KOPT-K1 (cell line): ENCODE measurements at regions not wholly inside any gene's neighbourhood (a gene's known extent, or its start where the extent isn't known, plus 50 kb on each side); places are given as distances from the start of the nearest gene placed in this dataset.

Experiments
- H3K27ac ChIP-seq: fragments of 200-600 bp; sonication (generic); 2 replicates; pipeline ENCODE4 v1.5.1; 2016; ENCODE audit warnings: antibody characterized with exemption, mild to moderate bottlenecking, low read depth, low read length; ENCODE audit not compliant: poor library complexity, severe bottlenecking
- H3K36me3 ChIP-seq: fragments of 200-600 bp; sonication (generic); 2 replicates; pipeline ENCODE4 v1.5.1; 2017; ENCODE audit warnings: antibody characterized with exemption, mild to moderate bottlenecking, low read length, moderate library complexity; ENCODE audit not compliant: insufficient read depth
- H3K9me3 ChIP-seq: fragments of 200-600 bp; sonication (generic); 2 replicates; pipeline ENCODE4 v1.5.1; 2017; ENCODE audit warnings: antibody characterized with exemption, low read length, mild to moderate bottlenecking; ENCODE audit not compliant: insufficient read depth, poor library complexity, severe bottlenecking

DNA sequence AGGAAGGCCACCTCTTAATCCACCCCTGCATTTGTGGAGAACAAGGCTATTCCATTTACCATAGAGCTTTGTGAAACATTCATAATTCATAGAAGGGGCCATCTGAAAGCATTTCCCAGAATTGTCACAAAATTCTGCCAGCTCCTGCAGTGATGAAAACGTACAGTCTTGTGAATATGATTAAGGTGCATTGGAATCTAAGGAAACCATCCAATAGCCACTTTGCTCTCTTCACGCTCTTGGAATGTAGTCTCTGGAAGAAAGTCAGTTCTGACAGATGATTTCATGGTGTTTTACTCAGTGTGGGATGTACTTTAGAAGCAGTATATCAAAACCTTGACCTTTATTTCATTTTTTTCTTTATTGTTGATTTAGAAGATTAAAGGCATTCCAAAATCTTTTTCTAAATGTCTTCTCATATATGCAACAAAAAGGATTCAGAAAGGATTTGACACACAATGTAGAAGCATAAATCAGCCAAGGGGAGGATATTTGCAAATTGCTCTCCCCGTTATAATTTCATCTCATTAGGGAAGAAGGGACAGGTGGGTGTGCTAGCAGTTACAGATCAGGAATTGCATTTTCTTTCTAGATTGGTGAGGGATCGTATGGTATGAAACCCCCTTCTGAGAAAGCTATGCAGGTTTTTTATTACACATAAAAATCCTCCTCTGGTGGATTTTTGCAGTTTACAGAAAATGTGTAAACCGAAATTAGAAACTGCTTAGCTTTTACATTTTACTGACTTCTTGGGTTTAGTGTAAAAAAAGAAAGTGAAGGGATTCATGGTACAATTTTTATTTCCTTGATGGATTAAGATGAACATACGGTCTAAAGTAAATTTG lies 390.2 kb downstream of the LRIG3 start:
- H3K9me3 ChIP-seq, result no peaks in the 10 kb centered on the region
- H3K27ac ChIP-seq, result no peak overlapping the region
- H3K36me3 ChIP-seq, result no peaks in the 10 kb centered on the region

DNA sequence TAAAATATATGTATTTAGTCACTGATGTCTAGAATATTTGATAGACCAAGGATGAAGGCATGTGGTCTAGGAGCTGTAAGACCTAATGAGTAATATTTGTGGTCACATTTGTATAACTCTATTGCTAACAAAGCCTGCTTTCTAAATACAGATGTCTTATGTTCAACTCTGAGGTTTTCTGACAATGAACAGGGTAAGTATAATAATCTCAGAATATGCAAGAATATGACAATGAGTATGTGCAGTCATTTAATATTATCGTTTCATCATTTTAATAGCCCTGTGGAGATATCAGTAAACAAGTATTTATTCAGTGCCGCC lies 389.6 kb downstream of the LRIG3 start:
- no peaks in the 10 kb centered on the region for H3K36me3 ChIP-seq
- no peak overlapping the region for H3K27ac ChIP-seq
- H3K9me3 ChIP-seq, result no peaks in the 10 kb centered on the region

DNA sequence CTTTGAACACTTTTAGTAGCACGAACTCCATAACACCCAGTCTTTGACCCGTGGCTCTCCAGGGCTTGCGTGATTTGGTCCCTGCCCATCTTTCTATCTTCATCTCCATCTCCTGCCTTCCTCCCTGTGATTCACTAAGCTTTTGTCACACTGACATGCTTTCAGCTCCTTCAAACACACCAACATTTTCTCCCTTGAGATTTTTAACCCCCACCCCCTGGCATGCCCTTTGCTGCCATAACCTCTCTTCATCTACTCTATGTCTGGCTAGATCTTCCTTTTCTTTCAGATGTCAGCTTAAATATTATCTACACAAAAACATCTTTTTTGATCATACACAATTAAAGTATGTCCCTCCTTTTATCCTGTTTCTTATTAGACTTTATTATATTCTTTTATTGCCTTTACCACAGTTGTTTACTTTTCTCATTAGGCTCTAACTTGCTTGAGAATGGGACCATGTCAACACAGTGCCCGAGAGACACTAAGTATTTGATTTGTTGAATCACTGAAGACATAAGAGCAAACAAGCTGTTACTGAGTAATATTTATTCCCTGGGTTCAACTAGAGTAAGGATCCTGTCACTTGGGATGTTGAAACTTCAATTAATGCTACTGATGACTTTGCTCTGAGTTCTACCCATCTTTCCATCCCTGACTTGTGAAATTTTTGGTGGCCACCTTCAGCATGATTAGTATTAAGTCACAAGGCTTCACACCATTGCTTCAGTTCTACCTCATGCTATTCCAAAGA lies 387.3 kb downstream of the LRIG3 start:
- Histone ChIP-seq H3K9me3 (no peaks in the 10 kb centered on the region), H3K27ac (no peak overlapping the region), H3K36me3 (no peaks in the 10 kb centered on the region)

DNA sequence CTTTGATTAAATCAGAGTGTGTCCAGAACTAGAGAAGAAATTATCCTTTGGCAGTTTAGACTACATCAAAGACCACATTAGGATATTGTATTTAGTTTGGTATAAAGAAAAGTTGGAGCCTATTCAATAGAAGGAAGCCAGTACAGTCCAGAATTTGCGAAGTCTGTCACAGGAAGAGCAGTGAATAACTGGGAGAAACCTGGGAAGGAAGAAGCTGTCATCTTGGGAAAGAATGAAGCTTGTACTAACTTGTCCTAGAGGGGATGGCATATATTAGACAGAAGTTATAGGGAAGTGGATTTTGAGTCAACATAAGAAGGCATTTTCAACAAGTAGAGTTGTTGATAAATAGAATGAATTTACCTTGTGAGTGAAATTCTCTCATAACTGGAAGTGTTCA lies 386.7 kb downstream of the LRIG3 start:
- no peaks in the 10 kb centered on the region for H3K36me3 ChIP-seq
- H3K27ac ChIP-seq, result no peak overlapping the region
- H3K9me3 ChIP-seq, result no peaks in the 10 kb centered on the region

DNA sequence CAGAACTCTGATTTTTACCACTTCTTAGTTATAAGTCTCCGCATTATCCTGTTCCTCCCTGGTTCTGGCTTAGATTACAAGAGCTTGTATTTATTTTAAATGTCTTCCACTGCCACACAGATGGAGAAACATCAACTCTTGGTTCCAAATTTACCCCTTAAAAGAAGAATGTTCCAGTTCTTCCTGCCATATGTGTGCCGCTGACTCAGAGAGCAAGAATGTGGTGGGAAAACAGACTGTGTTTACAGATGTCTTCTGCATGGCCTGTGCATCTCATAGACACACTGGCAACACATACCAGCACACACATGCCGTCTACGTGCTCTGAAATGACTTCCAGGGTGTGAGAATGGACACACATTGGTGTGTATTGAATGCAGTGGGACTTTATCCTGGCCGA lies 383.0 kb downstream of the LRIG3 start:
- Histone ChIP-seq H3K27ac (no peak overlapping the region), H3K9me3 (no peaks in the 10 kb centered on the region)

DNA sequence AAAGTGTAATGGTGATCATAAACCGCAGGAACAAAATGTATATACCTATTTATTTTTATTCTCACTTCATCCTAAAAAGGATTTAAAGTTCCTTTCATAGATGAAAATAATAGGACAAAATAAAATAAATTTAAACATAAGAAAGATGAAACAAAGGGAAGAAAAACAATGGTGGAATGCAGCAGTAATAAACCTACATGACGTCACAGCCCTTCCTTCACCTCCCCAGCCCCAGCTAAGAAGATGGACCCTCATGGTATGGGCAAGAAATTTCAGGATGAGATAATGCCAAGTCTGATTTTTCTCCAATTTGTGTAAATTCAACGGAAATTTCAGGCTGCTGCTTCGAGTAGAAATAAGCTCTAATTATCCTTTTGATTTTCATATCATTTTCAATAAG lies 381.0 kb downstream of the LRIG3 start:
- Histone ChIP-seq H3K27ac (no peak overlapping the region), H3K36me3 (no peaks in the 10 kb centered on the region), H3K9me3 (no peaks in the 10 kb centered on the region)

More for the DNA sequence above, 383.0 kb downstream of the LRIG3 start:
- H3K36me3 ChIP-seq, result no peaks in the 10 kb centered on the region

DNA sequence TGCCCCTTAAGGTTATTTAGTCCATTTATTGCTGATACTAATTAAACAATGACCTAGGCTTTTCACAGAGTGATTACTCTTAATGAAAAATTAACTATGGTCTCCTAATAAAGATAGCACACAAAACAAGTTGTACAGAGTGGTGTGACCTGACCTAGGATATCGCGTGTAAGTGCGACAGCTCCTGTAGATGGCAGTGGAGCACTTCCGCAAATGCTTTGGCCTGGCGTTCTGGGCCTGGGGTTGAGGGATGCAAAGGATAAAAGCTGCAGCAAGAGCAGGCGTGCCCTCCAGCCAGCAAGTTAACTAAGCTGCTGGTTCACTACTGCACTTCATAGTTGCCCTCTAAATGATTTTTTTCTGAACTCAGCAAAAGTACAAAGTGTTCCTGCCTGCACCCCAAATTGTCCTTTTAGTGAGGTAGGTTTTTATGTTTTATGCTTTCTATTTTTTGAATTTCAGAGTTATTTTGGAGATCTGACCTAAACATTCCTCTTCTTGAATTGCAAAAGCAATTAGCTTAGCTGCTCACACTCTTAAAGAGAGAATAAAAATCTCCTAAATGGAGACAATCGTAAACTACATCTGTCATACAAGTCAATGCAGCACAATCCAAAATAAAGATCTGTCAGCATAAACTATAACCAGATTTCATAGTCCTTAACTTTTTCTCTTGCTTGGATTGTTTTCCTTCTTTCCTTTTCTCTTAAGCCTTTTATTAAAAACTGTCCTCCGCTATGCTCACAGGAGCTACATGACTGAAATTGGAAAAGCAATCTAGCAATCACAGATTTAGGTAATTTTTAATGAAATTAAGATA lies 379.6 kb downstream of the LRIG3 start:
- Histone ChIP-seq H3K36me3 (no peaks in the 10 kb centered on the region), H3K27ac (no peak overlapping the region), H3K9me3 (no peaks in the 10 kb centered on the region)

DNA sequence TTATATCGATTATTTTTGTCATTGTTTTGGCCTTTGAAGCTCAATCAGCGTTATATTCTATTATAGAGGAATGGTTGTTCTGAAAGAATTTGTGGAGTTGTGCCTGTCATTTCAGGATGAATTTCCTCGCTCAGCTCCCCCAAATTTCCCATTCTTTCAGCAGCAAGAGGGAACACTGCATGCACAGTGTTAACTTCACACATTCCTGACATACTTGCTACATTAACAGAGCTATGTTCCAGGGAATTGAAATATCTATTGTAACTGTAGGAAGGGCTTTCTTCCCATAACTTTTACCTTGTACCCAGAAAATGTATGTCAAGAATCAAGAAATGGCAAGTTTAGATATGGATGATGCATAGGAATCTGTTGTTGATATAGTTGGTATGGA lies 379.0 kb downstream of the LRIG3 start:
- Histone ChIP-seq H3K9me3 (no peaks in the 10 kb centered on the region), H3K27ac (no peak overlapping the region), H3K36me3 (no peaks in the 10 kb centered on the region)

DNA sequence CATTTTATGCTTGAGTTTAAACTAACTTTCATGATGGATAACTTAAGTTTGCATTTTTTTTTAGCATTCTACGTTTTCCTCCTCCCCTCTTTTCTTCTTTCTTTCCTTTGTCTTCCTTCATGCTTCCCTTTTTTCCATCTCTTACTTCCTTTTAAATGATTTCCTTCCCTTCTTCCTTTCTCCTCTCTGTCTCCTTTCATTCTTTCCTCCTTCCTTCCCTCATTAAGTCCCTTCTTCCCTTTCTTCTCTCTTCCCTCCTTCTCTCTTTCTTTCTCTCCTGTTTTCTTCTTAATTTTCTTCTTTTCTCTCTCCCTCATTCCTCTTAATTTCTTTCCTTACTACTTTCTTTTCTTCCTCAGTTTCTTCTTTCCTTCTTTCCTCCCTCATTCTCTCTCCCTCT lies 376.0 kb downstream of the LRIG3 start:
- Histone ChIP-seq H3K9me3 (no peaks in the 10 kb centered on the region), H3K36me3 (no peaks in the 10 kb centered on the region), H3K27ac (no peak overlapping the region)

DNA sequence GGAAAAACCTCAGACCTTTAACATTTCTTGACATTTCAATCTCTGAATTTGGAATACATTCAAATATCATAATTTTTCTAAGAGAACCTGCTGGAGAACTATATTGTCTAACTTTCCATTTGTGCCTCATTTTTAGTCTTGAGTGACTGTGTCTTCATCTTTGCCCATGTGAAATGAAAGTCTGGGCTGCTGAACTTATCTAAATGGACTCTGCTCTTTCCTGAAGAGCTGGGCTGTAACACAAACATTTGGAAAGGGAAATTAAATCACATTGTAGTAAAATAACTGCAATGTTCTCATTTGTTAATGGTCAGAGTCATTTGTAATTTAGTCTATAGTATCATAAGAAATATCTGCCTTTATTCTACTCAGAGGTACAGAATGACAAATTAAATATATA lies 373.1 kb downstream of the LRIG3 start:
- Histone ChIP-seq H3K36me3 (no peaks in the 10 kb centered on the region), H3K27ac (no peak overlapping the region), H3K9me3 (no peaks in the 10 kb centered on the region)

DNA sequence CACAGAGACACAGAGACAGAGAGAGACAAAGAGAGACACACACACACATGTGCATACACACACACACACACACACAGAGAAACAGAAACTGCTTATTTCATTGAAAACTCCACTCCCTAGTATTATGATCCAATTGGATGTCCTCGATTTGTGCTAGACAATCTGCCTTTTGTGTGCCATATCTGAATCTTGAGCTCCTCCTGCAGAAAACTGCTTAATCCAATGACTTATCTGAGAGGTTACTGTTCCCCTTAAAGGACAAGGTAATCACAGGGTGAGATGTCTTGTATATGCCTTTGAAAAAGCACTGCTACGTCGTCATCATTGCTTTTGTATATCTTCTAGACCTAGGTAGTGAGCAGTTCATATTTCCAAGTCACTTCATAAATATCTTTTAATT lies 371.5 kb downstream of the LRIG3 start:
- Histone ChIP-seq H3K36me3 (no peaks in the 10 kb centered on the region), H3K9me3 (no peaks in the 10 kb centered on the region)

DNA sequence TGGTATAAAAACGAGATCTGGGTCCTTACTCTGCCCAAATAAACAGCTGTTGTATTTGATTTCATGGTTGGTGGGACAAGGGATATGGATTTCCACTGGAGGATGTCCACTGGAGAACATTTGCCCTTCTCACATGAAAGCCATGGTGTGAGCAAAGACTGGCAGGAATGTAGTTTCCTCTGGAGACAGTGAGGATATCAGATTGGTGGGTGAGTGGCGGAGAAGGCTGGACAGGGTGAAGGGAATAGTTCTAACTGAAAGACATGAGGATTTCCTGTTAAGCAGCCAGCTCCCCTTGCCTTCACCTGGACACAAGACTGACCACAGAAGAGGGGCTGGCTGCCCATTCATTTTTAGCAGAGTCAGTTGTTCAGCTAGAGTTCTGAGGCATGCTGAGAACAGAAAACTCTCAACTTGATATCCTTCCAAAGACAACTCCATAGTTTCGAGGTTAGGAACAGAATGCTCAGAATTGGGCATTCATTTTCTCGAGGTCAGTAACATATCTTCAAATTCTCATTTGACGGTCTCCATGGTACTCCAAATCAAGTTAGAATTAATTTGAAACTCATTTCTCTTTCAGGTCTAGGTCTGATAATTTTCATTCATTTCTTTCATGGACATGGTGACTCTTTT lies 365.7 kb downstream of the LRIG3 start:
- Histone ChIP-seq H3K27ac (no peak overlapping the region), H3K9me3 (no peaks in the 10 kb centered on the region)

More for the DNA sequence above, 371.5 kb downstream of the LRIG3 start:
- H3K27ac ChIP-seq, result no peak overlapping the region

DNA sequence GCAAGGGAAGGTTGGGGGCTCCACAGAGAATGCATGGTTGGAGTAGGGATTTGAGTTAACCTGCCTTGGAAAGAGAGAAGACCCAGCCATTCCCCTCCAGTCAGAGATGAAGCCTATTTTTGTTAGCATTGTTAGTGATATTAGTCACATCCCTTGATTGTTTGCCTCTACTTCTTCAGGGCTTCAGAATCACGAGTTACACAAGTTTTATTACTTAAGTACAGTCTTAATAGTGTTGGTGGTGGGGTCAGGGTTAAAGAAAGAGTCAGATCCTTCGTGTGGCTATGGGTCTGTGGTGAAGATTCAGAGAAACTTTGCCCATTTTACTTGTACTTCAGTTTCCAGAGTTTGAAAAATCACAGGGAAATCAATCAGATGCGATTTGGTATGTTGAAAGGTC lies 363.1 kb downstream of the LRIG3 start:
- Histone ChIP-seq H3K36me3 (no peaks in the 10 kb centered on the region), H3K27ac (no peak overlapping the region), H3K9me3 (no peaks in the 10 kb centered on the region)

More for the DNA sequence above, 365.7 kb downstream of the LRIG3 start:
- no peaks in the 10 kb centered on the region for H3K36me3 ChIP-seq

DNA sequence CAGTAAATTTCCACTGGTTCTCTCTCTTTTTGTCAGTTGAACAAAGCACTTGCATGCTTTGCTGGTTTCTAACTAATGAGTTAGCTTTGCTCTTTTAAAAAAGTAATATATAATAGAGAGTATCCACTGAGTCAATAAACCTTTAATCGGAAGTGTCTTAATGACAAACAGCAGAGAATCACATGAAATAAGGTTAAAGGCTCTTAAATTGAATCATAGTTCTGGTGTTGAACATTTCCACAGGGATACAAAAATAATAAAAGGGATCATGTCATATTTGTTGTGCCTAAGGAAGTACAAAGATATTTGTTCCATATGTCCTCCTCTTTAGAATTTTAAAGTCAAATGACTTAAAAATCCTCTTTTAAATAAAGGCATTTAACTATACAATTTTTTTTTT lies 362.6 kb downstream of the LRIG3 start:
- no peak overlapping the region for H3K27ac ChIP-seq
- no peaks in the 10 kb centered on the region for H3K36me3 ChIP-seq
- no peaks in the 10 kb centered on the region for H3K9me3 ChIP-seq

DNA sequence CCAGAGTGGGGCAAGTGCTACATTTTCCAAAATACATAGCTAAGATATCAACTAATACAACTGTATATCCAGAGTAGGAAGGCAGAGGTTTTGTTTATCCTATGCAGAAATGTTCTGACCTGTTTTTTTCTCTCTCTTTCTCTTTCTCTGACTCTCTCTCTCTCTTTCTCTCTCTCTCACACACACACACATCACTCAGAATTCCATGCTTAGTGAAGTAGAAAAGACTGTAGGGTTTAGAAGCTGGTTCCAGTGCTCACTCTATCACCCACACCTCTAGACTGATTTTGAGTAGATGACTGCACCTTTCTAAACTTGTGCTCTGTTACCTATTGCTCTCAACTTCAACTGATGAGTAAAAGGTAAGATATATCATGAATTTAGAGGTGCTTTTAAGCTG lies 356.7 kb downstream of the LRIG3 start:
- H3K9me3 ChIP-seq, result no peaks in the 10 kb centered on the region
- no peaks in the 10 kb centered on the region for H3K36me3 ChIP-seq
- no peak overlapping the region for H3K27ac ChIP-seq
